Adrenal gland (tissue), 9 donors: ENCODE measurements at regions not wholly inside any gene's neighbourhood (a gene's known extent, or its start where the extent isn't known, plus 50 kb on each side); places are given as distances from the start of the nearest gene placed in this dataset.

ENCODE experiments used
- DNase-seq, 7 donors: peaks; one replicate each; pipeline ENCODE4 v3.0.0-alpha.2; 2019 to 2020
- H3K27ac ChIP-seq, 5 donors: fragments of 200-600 bp; sonication (generic) in 4 of 5; 1 replicate in 3 of 5; 2 replicates in 2 of 5; pipeline versions ENCODE4 v1.5.1 to v1.8.0; 2016 to 2020; ENCODE audit warnings: mild to moderate bottlenecking in 1 of 5
- H3K27me3 ChIP-seq: fragments of 200-600 bp; 2 replicates; pipeline ENCODE4 v1.8.0; 2021
- H3K36me3 ChIP-seq, 2 donors: fragments of 200-600 bp; replicated peaks in 1 of 2; 1 replicate in 1 of 2; 2 replicates in 1 of 2; pipeline versions ENCODE4 v1.5.1 to v1.8.0; 2018 to 2022
- H3K4me1 ChIP-seq, 2 donors: fragments of 200-600 bp; replicated peaks in 1 of 2; 1 replicate in 1 of 2; 2 replicates in 1 of 2; pipeline versions ENCODE4 v1.5.1 to v1.8.0; 2018 to 2021
- H3K4me3 ChIP-seq, 4 donors: fragments of 200-600 bp; sonication (generic) in 3 of 4; one replicate each; pipeline ENCODE4 v1.5.1; 2016 to 2018
- H3K9me3 ChIP-seq, 3 donors: fragments of 200-600 bp; sonication (generic) in 1 of 3; replicated peaks in 1 of 3; 1 replicate in 2 of 3; 2 replicates in 1 of 3; pipeline versions ENCODE4 v1.5.1 to v1.8.0; 2016 to 2021
- CTCF ChIP-seq, 6 experiments: fragments of 450-650 bp in 4 of 6; fragments of 200-600 bp in 2 of 6; sonication (generic) in 1 of 6; IDR thresholded peaks; 1 replicate in 5 of 6; 2 replicates in 1 of 6; pipeline versions ENCODE4 v1.5.1 to v1.8.0; 2016 to 2021; ENCODE audit warnings: antibody characterized with exemption in 6 of 6, mild to moderate bottlenecking in 2 of 6, moderate library complexity in 1 of 6
- POLR2A ChIP-seq, 2 donors: fragments of 450-650 bp; IDR thresholded peaks; one replicate each; pipeline ENCODE4 v1.6.1; 2017; ENCODE audit warnings: antibody characterized with exemption in 2 of 2, mild to moderate bottlenecking in 2 of 2, moderate library complexity in 1 of 2
- WGBS, 4 donors: extraction: QIAGEN DNeasy Blood & Tissue Kit in 2 of 4; methylation state at CpG; one replicate each; pipeline versions ENCODE4 v1.1.5 to v1.1.7; 2013 to 2017; 5-methylcytosine and 5-hydroxymethylcytosine counted together
- intact Hi-C, 2 donors: fragments of 100-400 bp; cut with DNase I; formaldehyde crosslinking; loops; one replicate each; pipeline versions ENCODE4 v1.14.1 to v1.15.0; 2022 to 2023
- donor health status: healthy with polysubstance abuse.
- donor health status: Bipolar disorder and iron deficiency.
- donor health status: DM: yes; HTN: yes; CAD: no.
- donor health status: DM: no; HTN: no; CAD: no.
- donor health status: DM: no; HTN: no; CAD: no.

- H3K9me3 ChIP-seq, result no peaks in the 10 kb centered on the region
- no peak overlapping the region for H3K27ac ChIP-seq
- 44 to 48% (median 46%) methylated on average over 4 of the region's 4 CpGs for WGBS, 4 donors
- H3K4me1 ChIP-seq, result no peaks in the 10 kb centered on the region
- TF ChIP-seq CTCF (IDR thresholded peaks at IDR 0.05), result no peak
- DNase-seq, result no peak
- no peaks in the 10 kb centered on the region for H3K27me3 ChIP-seq
- no peaks in the 10 kb centered on the region for H3K36me3 ChIP-seq
- intact Hi-C loops, result no loop called here
- H3K4me3 ChIP-seq, result no peak overlapping the region
Observed at GRCh38 chr10:57247271-57247670, 886.2 kb upstream of the ZWINT start.

- Histone ChIP-seq H3K27me3 (no peaks in the 10 kb centered on the region), H3K9me3 (peaks cover 0 to 4% (median 0%) of the 10 kb centered on the region in 3 donors), H3K4me1 (peaks cover 0 to 5% of the 10 kb centered on the region in 2 donors), H3K27ac (no peak overlapping the region), H3K36me3 (no peaks in the 10 kb centered on the region), H3K4me3 (no peak overlapping the region)
- DNase-seq, result no peak
- no peak for TF ChIP-seq CTCF (IDR thresholded peaks at IDR 0.05)
- TF ChIP-seq POLR2A (IDR thresholded peaks at IDR 0.05), result no peak
- WGBS, 4 donors, result 67 to 74% (median 71%) methylated on average over 3 of the region's 3 CpGs
- intact Hi-C loops, result no loop called here
Observed at GRCh38 chr10:57225920-57226319, 864.9 kb upstream of the ZWINT start.

DNA sequence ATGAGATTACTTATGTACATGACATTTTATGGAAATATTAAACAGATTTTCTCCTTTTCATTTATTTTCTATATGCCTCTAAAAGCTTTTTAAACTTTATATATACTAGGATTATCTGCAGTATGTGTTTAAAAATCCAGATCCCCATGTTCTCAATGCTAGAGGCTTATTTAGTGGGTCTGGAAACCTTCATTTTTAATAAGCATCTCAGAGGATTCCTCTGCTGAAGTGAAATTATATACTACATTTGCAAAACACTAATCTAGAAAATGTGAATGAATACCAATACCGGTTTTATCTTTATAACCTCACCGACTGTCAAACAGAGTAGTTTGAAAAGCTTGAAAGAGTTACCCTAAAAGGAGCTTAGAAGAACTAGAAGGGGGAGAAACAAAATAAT, 863.8 kb upstream of the ZWINT start:
- no peaks in the 10 kb centered on the region for H3K27me3 ChIP-seq
- H3K9me3 ChIP-seq, result peaks cover 0 to 4% (median 0%) of the 10 kb centered on the region in 3 donors
- H3K4me1 ChIP-seq, result peaks cover 0 to 5% of the 10 kb centered on the region in 2 donors
- no peak overlapping the region for H3K27ac ChIP-seq
- no peak for TF ChIP-seq CTCF (IDR thresholded peaks at IDR 0.05)
- no peak for TF ChIP-seq POLR2A (IDR thresholded peaks at IDR 0.05)
- intact Hi-C loops, result no loop called here
- no peaks in the 10 kb centered on the region for H3K36me3 ChIP-seq
- DNase-seq, result no peak
- WGBS, 4 donors, result 46 to 55% (median 51%) methylated on average over 2 of the region's 2 CpGs
- H3K4me3 ChIP-seq, result no peak overlapping the region

DNA sequence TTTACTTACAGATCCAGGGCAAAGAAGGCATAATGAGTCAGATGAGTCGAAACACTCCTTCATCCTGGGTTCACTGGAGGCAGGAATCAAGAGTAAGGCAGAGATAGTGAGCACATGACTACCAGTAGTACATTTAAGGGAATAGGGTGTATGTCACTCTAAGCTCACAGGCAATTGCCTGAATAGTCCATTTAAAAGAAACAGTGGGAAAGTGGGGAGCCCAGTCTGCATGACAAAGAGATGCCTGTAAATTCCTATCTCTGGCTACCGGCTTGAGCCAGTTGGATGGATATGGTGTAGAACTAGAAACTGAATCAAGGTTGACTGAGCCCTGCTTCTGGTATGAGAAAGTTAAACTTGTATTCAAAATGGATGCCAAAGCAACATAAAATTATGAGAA, 861.5 kb upstream of the ZWINT start:
- intact Hi-C loops, result no loop called here
- H3K27ac ChIP-seq, result no peak overlapping the region
- H3K4me3 ChIP-seq, result no peak overlapping the region
- H3K9me3 ChIP-seq, result peaks cover 0 to 3% (median 0%) of the 10 kb centered on the region in 3 donors
- H3K27me3 ChIP-seq, result no peaks in the 10 kb centered on the region
- no peaks in the 10 kb centered on the region for H3K36me3 ChIP-seq
- TF ChIP-seq POLR2A (IDR thresholded peaks at IDR 0.05), result no peak
- TF ChIP-seq CTCF (IDR thresholded peaks at IDR 0.05), result no peak
- WGBS, 4 donors, result 72 to 77% (median 75%) methylated on average over 2 of the region's 2 CpGs
- DNase-seq, result no peak
- peaks cover 0 to 5% of the 10 kb centered on the region in 2 donors for H3K4me1 ChIP-seq
